ENCODE measurements at regions not wholly inside any gene's neighbourhood (a gene's known extent, or its start where the extent isn't known, plus 50 kb on each side); places are given as distances from the start of the nearest gene placed in this dataset.

- TF ChIP-seq TAF1 (IDR thresholded peaks at IDR 0.05; ENCODE audit: borderline replicate concordance, low read depth, low read length) (no peak), POLR2AphosphoS5 (IDR thresholded peaks at IDR 0.05; ENCODE audit: low read depth, low read length) (no peak), POLR2A (IDR thresholded peaks at IDR 0.05; ENCODE audit: low read depth, low read length) (no peak)
- no peak for FAIRE-seq
- DNase-seq (ENCODE audit: insufficient read length) = no peak
Observed at GRCh38 chr11:105203569-105204240, 64.1 kb upstream of the CARD18 start.

- no peak for FAIRE-seq
- no peak for DNase-seq (ENCODE audit: insufficient read length)
- TF ChIP-seq POLR2A (IDR thresholded peaks at IDR 0.05; ENCODE audit: low read depth, low read length) (no peak), POLR2AphosphoS5 (IDR thresholded peaks at IDR 0.05; ENCODE audit: low read depth, low read length) (no peak), TAF1 (IDR thresholded peaks at IDR 0.05; ENCODE audit: borderline replicate concordance, low read depth, low read length) (no peak)
Observed at GRCh38 chr11:105202844-105203548, 63.4 kb upstream of the CARD18 start.

GRCh38 chr11:105202422-105202821, 62.9 kb upstream of the CARD18 start:
- FAIRE-seq = no peak

GRCh38 chr11:105201166-105201565, 61.6 kb upstream of the CARD18 start:
- TF ChIP-seq POLR2AphosphoS5 (IDR thresholded peaks at IDR 0.05; ENCODE audit: low read depth, low read length) (no peak), TAF1 (IDR thresholded peaks at IDR 0.05; ENCODE audit: borderline replicate concordance, low read depth, low read length) (no peak), POLR2A (IDR thresholded peaks at IDR 0.05; ENCODE audit: low read depth, low read length) (no peak)
- no peak for DNase-seq (ENCODE audit: insufficient read length)
- FAIRE-seq = no peak

More at GRCh38 chr11:105202422-105202821, 62.9 kb upstream of the CARD18 start:
- no peak for DNase-seq (ENCODE audit: insufficient read length)
- no peak for TF ChIP-seq TAF1 (IDR thresholded peaks at IDR 0.05; ENCODE audit: borderline replicate concordance, low read depth, low read length)
- TF ChIP-seq POLR2A (IDR thresholded peaks at IDR 0.05; ENCODE audit: low read depth, low read length) = no peak
- TF ChIP-seq POLR2AphosphoS5 (IDR thresholded peaks at IDR 0.05; ENCODE audit: low read depth, low read length) = no peak

- no peak for FAIRE-seq
- TF ChIP-seq TAF1 (IDR thresholded peaks at IDR 0.05; ENCODE audit: borderline replicate concordance, low read depth, low read length) (no peak), POLR2AphosphoS5 (IDR thresholded peaks at IDR 0.05; ENCODE audit: low read depth, low read length) (no peak), POLR2A (IDR thresholded peaks at IDR 0.05; ENCODE audit: low read depth, low read length) (no peak)
- DNase-seq (ENCODE audit: insufficient read length) = no peak
Observed at GRCh38 chr11:105197071-105197815, 57.7 kb upstream of the CARD18 start.

GRCh38 chr11:105193260-105193659, 53.7 kb upstream of the CARD18 start:
- DNase-seq (ENCODE audit: insufficient read length) = no peak
- FAIRE-seq = no peak
- no peak for TF ChIP-seq POLR2AphosphoS5 (IDR thresholded peaks at IDR 0.05; ENCODE audit: low read depth, low read length)
- no peak for TF ChIP-seq POLR2A (IDR thresholded peaks at IDR 0.05; ENCODE audit: low read depth, low read length)
- TF ChIP-seq TAF1 (IDR thresholded peaks at IDR 0.05; ENCODE audit: borderline replicate concordance, low read depth, low read length) = no peak

- no peak for DNase-seq (ENCODE audit: insufficient read length)
- FAIRE-seq = no peak
Observed at GRCh38 chr11:105192115-105192514, 52.5 kb upstream of the CARD18 start.

GRCh38 chr11:105189581-105189980, 50.0 kb upstream of the CARD18 start:
- no peak for TF ChIP-seq POLR2AphosphoS5 (IDR thresholded peaks at IDR 0.05; ENCODE audit: low read depth, low read length)
- no peak for TF ChIP-seq TAF1 (IDR thresholded peaks at IDR 0.05; ENCODE audit: borderline replicate concordance, low read depth, low read length)
- no peak for TF ChIP-seq POLR2A (IDR thresholded peaks at IDR 0.05; ENCODE audit: low read depth, low read length)
- DNase-seq (ENCODE audit: insufficient read length) = no peak
- no peak for FAIRE-seq

More at GRCh38 chr11:105192115-105192514, 52.5 kb upstream of the CARD18 start:
- TF ChIP-seq TAF1 (IDR thresholded peaks at IDR 0.05; ENCODE audit: borderline replicate concordance, low read depth, low read length) = no peak
